Naive thymus-derived CD4-positive, alpha-beta T cell (primary cell): ENCODE measurements at regions not wholly inside any gene's neighbourhood (a gene's known extent, or its start where the extent isn't known, plus 50 kb on each side); places are given as distances from the start of the nearest gene placed in this dataset.

Source experiments
- ATAC-seq: fragments of 150-1000 bp; cut with Tn5 transposase; 2 replicates; pipeline ENCODE4 v1.10.0; 2021; ENCODE audit warnings: mild to moderate bottlenecking, moderate library complexity
- CTCF ChIA-PET: fragments of 350-600 bp; sonication (Branson Sonifier 250); formaldehyde crosslinking; loops from one replicate; lab custom pipeline; 2021; ENCODE audit warnings: antibody characterized with exemption; lab: Charles Lee
- POLR2A ChIA-PET: fragments of 350-600 bp; sonication (Branson Sonifier 250); formaldehyde crosslinking; loops from one replicate; lab custom pipeline; 2021; ENCODE audit warnings: antibody characterized with exemption, inconsistent platforms; lab: Charles Lee
- DNase-seq, 9 donors: peaks; one replicate each; pipeline versions ENCODE4 v3.0.0 to v3.0.0-alpha.2; 2020 to 2022; ENCODE audit warnings: mixed read lengths in 1 of 9
- H3K27ac ChIP-seq: one replicate; pipeline ENCODE4 v1.7.0; 2013; ENCODE audit warnings: mild to moderate bottlenecking, low read depth, low read length, moderate library complexity
- H3K27me3 ChIP-seq, 2 donors: one replicate each; pipeline ENCODE4 v1.7.0; 2013; ENCODE audit warnings: low read length in 2 of 2, mild to moderate bottlenecking in 2 of 2, moderate library complexity in 2 of 2; ENCODE audit not compliant: control insufficient read depth in 2 of 2, insufficient read depth in 2 of 2
- H3K36me3 ChIP-seq, 3 experiments: 1 replicate in 2 of 3; 2 replicates in 1 of 3; pipeline ENCODE4 v1.7.0; 2013; ENCODE audit warnings: low read length in 3 of 3, mild to moderate bottlenecking in 3 of 3, moderate library complexity in 1 of 3; ENCODE audit not compliant: insufficient read depth in 3 of 3, control insufficient read depth in 2 of 3
- H3K4me1 ChIP-seq, 2 donors: one replicate each; pipeline ENCODE4 v1.7.0; 2013; ENCODE audit warnings: low read length in 2 of 2, mild to moderate bottlenecking in 2 of 2, moderate library complexity in 1 of 2; ENCODE audit not compliant: control insufficient read depth in 2 of 2, insufficient read depth in 2 of 2
- H3K4me3 ChIP-seq: 2 replicates; pipeline ENCODE4 v1.7.0; 2013; ENCODE audit warnings: mild to moderate bottlenecking, low read length
- H3K9me3 ChIP-seq, 3 experiments: 1 replicate in 2 of 3; 2 replicates in 1 of 3; pipeline ENCODE4 v1.7.0; 2013; ENCODE audit warnings: low read length in 3 of 3; ENCODE audit not compliant: control insufficient read depth in 2 of 3
- H3K27ac Mint-ChIP-seq, 9 donors: one replicate each; pipeline ENCODE4 v1.8.0; 2020 to 2022; ENCODE audit warnings: mixed read lengths in 9 of 9, mild to moderate bottlenecking in 8 of 9, moderate library complexity in 5 of 9, inconsistent platforms in 2 of 9
- H3K27me3 Mint-ChIP-seq, 5 donors: one replicate each; pipeline ENCODE4 v1.8.0; 2021 to 2022; ENCODE audit warnings: mixed read lengths in 5 of 5, mild to moderate bottlenecking in 1 of 5
- H3K36me3 Mint-ChIP-seq, 5 donors: one replicate each; pipeline ENCODE4 v1.8.0; 2020 to 2022; ENCODE audit warnings: mixed read lengths in 5 of 5, mild to moderate bottlenecking in 3 of 5, inconsistent platforms in 1 of 5
- H3K4me1 Mint-ChIP-seq, 7 donors: one replicate each; pipeline ENCODE4 v1.8.0; 2020 to 2022; ENCODE audit warnings: mixed read lengths in 7 of 7, mild to moderate bottlenecking in 3 of 7, inconsistent platforms in 1 of 7
- H3K4me3 Mint-ChIP-seq, 10 donors: one replicate each; pipeline ENCODE4 v1.8.0; 2020 to 2022; ENCODE audit warnings: mild to moderate bottlenecking in 10 of 10, mixed read lengths in 10 of 10, moderate library complexity in 6 of 10, inconsistent platforms in 2 of 10
- H3K9me3 Mint-ChIP-seq, 11 donors: one replicate each; pipeline ENCODE4 v1.8.0; 2020 to 2022; ENCODE audit warnings: mixed read lengths in 11 of 11, mild to moderate bottlenecking in 4 of 11, inconsistent platforms in 1 of 11, moderate library complexity in 1 of 11
- intact Hi-C, 2 donors: fragments of 100-400 bp; cut with micrococcal nuclease; formaldehyde crosslinking; loops; one replicate each; pipeline ENCODE4 v1.15.1; 2023

DNA sequence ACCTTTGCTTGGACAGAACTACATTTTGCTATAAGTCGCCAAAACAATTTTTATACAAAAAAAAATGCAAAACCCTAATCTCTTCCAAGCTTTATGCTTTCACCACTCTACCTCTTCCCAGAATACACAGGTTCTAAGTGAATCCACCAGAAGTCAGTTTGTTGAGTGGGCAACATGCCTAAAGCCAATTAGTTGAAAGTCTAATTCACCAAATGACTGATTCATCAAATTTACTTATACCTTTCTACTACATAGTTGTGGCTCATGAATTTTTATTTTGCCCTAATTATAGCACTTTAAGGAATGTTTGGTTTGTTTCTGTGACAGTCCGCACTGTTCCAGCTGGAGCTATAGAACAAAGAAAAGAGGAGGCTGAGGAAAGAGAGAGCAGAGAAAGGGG lies 265.9 kb upstream of the TGFBR2 start:
- ATAC-seq (no peak), DNase-seq (no peak)
- Mint-ChIP-seq H3K9me3 (peaks cover 0 to 10% (median 4%) of the 10 kb centered on the region in 11 donors), H3K4me1 (peaks cover 2 to 21% (median 13%) of the 10 kb centered on the region in 7 donors), H3K27ac (no peak overlapping the region), H3K27me3 (peaks cover 0 to 2% (median 0%) of the 10 kb centered on the region in 5 donors), H3K36me3 (peaks cover 0 to 18% (median 0%) of the 10 kb centered on the region in 5 donors), H3K4me3 (no peak overlapping the region)
- ChIA-PET CTCF (no interaction called here), POLR2A (interaction anchor here (1.1 kb wide), 1 partner anchor 26 kb away, joined by 5 read pairs; no protein-coding TSS in a partner anchor)
- no peaks in the 10 kb centered on the region for H3K36me3 ChIP-seq
- no peak overlapping the region for H3K4me3 ChIP-seq
- H3K4me1 ChIP-seq: no peaks in the 10 kb centered on the region
- H3K27me3 ChIP-seq: no peaks in the 10 kb centered on the region
- intact Hi-C loops: no loop called here
- no peaks in the 10 kb centered on the region for H3K9me3 ChIP-seq
- no peak overlapping the region for H3K27ac ChIP-seq

DNA sequence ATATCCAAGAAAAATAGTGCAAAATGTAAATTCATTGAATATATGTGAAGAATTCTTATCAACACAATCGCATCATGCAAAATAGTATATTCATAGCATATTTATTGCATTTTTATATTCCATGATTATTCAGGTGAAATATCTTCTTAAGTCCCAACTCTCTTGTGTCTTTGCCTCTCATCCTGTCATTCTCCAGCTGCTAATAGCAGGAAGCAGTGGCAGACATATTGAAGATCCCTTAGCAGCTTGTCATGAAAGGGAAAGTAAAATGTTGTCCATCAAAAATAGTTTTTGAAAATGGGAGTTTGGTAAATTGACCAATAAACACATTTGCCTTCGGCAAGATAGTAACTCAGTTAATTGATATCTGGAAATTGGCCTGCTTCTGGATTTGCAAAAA lies 265.3 kb upstream of the TGFBR2 start:
- ChIA-PET POLR2A (no interaction called here), CTCF (no interaction called here)
- no peaks in the 10 kb centered on the region for H3K9me3 ChIP-seq
- intact Hi-C loops: no loop called here
- Mint-ChIP-seq H3K27ac (no peak overlapping the region), H3K4me1 (peaks cover 2 to 26% (median 19%) of the 10 kb centered on the region in 7 donors), H3K27me3 (peaks cover 0 to 2% (median 0%) of the 10 kb centered on the region in 5 donors), H3K9me3 (peaks cover 0 to 10% (median 4%) of the 10 kb centered on the region in 11 donors), H3K36me3 (peaks cover 0 to 18% (median 0%) of the 10 kb centered on the region in 5 donors), H3K4me3 (no peak overlapping the region)
- H3K27ac ChIP-seq: no peak overlapping the region
- DNase-seq: no peak
- H3K36me3 ChIP-seq: no peaks in the 10 kb centered on the region
- H3K4me3 ChIP-seq: no peak overlapping the region
- no peaks in the 10 kb centered on the region for H3K27me3 ChIP-seq
- H3K4me1 ChIP-seq: no peaks in the 10 kb centered on the region
- no peak for ATAC-seq

DNA sequence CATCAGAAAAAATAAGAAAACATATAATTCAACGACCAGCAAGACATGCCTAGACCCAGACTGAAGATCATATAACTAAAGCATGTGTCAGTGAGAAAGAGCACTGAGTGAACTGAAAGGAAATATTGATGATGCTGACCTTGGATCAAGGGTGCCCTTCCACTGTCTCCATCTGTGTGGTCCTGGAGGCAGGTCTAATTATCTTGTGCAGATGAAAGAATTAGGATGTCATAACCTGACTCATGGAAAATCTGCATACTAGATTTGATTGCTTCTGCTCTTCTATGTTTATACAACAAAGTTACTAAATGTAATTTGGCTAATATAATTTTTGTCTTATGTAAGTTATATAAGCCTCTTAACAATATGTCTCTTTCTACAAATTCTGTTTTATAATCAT lies 264.6 kb upstream of the TGFBR2 start:
- Histone ChIP-seq H3K27me3 (no peaks in the 10 kb centered on the region), H3K36me3 (no peaks in the 10 kb centered on the region), H3K4me3 (no peak overlapping the region), H3K9me3 (no peaks in the 10 kb centered on the region), H3K4me1 (no peaks in the 10 kb centered on the region), H3K27ac (no peak overlapping the region)
- Mint-ChIP-seq H3K4me1 (peaks cover 2 to 32% (median 23%) of the 10 kb centered on the region in 7 donors), H3K4me3 (no peak overlapping the region), H3K27ac (no peak overlapping the region), H3K36me3 (peaks cover 0 to 18% (median 0%) of the 10 kb centered on the region in 5 donors), H3K9me3 (peaks cover 0 to 9% (median 4%) of the 10 kb centered on the region in 11 donors), H3K27me3 (peaks cover 0 to 2% (median 0%) of the 10 kb centered on the region in 5 donors)
- DNase-seq: no peak
- intact Hi-C loops: loop anchor here in 1 of 2 donors (1.0 kb wide), 1 partner anchor 10 kb away; no protein-coding TSS in a partner anchor
- CTCF ChIA-PET: no interaction called here
- POLR2A ChIA-PET: no interaction called here
- ATAC-seq: no peak

- H3K4me3 Mint-ChIP-seq: no peak overlapping the region
- Histone ChIP-seq H3K4me3 (no peak overlapping the region), H3K9me3 (no peaks in the 10 kb centered on the region), H3K4me1 (peaks cover 0 to 6% of the 10 kb centered on the region in 2 donors), H3K27ac (no peak overlapping the region), H3K27me3 (no peaks in the 10 kb centered on the region), H3K36me3 (no peaks in the 10 kb centered on the region)
- DNase-seq (no peak), ATAC-seq (no peak)
- H3K27ac Mint-ChIP-seq: peak overlapping the region in 1 of 9 donors; percentile 22
- peaks cover 5 to 39% (median 29%) of the 10 kb centered on the region in 7 donors for H3K4me1 Mint-ChIP-seq
- ChIA-PET POLR2A (no interaction called here), CTCF (interaction anchor here (0.6 kb wide), 1 partner anchor 22 kb away, joined by 3 read pairs; no protein-coding TSS in a partner anchor)
- H3K9me3 Mint-ChIP-seq: peaks cover 0 to 7% (median 3%) of the 10 kb centered on the region in 11 donors
- H3K27me3 Mint-ChIP-seq: peaks cover 0 to 2% (median 0%) of the 10 kb centered on the region in 5 donors
- H3K36me3 Mint-ChIP-seq: peaks cover 0 to 15% (median 0%) of the 10 kb centered on the region in 5 donors
- intact Hi-C loops: loop anchor here in 1 of 2 donors (1.0 kb wide), 1 partner anchor 10 kb away; no protein-coding TSS in a partner anchor
Measured at GRCh38 chr3:30342318-30343060, 263.9 kb upstream of the TGFBR2 start.

GRCh38 chr3:30343067-30343831 lies 263.2 kb upstream of the TGFBR2 start:
- H3K4me1 ChIP-seq: peaks cover 6 to 14% of the 10 kb centered on the region in 2 donors
- H3K9me3 ChIP-seq: no peaks in the 10 kb centered on the region
- Mint-ChIP-seq H3K4me1 (peaks cover 12 to 46% (median 36%) of the 10 kb centered on the region in 7 donors), H3K27ac (no peak overlapping the region), H3K36me3 (peaks cover 0 to 12% (median 0%) of the 10 kb centered on the region in 5 donors), H3K27me3 (peaks cover 0 to 2% (median 0%) of the 10 kb centered on the region in 5 donors), H3K9me3 (peaks cover 0 to 3% (median 0%) of the 10 kb centered on the region in 11 donors), H3K4me3 (no peak overlapping the region)
- H3K27me3 ChIP-seq: no peaks in the 10 kb centered on the region
- ChIA-PET POLR2A (interaction anchor here (0.6 kb wide), 1 partner anchor 96 kb away, joined by 3 read pairs; no protein-coding TSS in a partner anchor), CTCF (interaction anchor here (0.9 kb wide), 1 partner anchor 12 kb away, joined by 3 read pairs; no protein-coding TSS in a partner anchor)
- intact Hi-C loops: no loop called here
- no peaks in the 10 kb centered on the region for H3K36me3 ChIP-seq
- ATAC-seq (no peak), DNase-seq (no peak)
- no peak overlapping the region for H3K27ac ChIP-seq
- no peak overlapping the region for H3K4me3 ChIP-seq

DNA sequence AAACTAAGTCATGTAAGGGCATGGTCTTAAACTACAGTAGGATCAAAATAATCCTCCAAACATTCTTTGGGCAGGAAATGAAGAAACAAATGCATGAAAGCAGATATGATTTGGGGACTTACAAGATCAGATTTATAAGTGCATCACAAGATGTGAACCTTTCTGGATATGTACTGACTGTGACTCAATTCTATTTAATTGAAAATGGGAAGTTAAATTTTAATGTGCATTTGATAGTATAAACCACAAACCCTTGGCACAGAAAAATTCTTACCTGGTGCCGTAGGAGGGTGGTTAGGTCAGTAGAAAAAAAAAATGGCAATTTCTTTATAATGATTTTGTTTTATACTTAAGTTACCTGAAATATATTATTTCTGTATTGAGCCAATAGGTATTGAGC lies 262.5 kb upstream of the TGFBR2 start:
- Mint-ChIP-seq H3K27ac (no peak overlapping the region), H3K36me3 (peaks cover 0 to 12% (median 0%) of the 10 kb centered on the region in 5 donors), H3K9me3 (peaks cover 0 to 3% (median 0%) of the 10 kb centered on the region in 11 donors), H3K4me3 (no peak overlapping the region), H3K4me1 (peaks cover 16 to 52% (median 43%) of the 10 kb centered on the region in 7 donors), H3K27me3 (peaks cover 0 to 1% (median 0%) of the 10 kb centered on the region in 5 donors)
- peaks cover 6 to 19% of the 10 kb centered on the region in 2 donors for H3K4me1 ChIP-seq
- no peak for DNase-seq
- H3K27me3 ChIP-seq: no peaks in the 10 kb centered on the region
- no peak overlapping the region for H3K27ac ChIP-seq
- ChIA-PET CTCF (interaction anchor here (0.9 kb wide), 1 partner anchor 12 kb away, joined by 3 read pairs; no protein-coding TSS in a partner anchor), POLR2A (interaction anchor here (0.6 to 1.1 kb wide), 3 partner anchors 10 to 96 kb away, joined by 3 to 5 read pairs (median 4); no protein-coding TSS in a partner anchor)
- H3K9me3 ChIP-seq: no peaks in the 10 kb centered on the region
- ATAC-seq: no peak
- no peak overlapping the region for H3K4me3 ChIP-seq
- intact Hi-C loops: no loop called here
- H3K36me3 ChIP-seq: no peaks in the 10 kb centered on the region
